A673 (cell line): ENCODE measurements at regions not wholly inside any gene's neighbourhood (a gene's known extent, or its start where the extent isn't known, plus 50 kb on each side); places are given as distances from the start of the nearest gene placed in this dataset.

Experiments used
- BruUV-seq: library from RNA; stranded (reverse); fragments of 400-500 nt; replicated peaks from 2 replicates; lab custom pipeline; 2021; lab: Mats Ljungman, UMichigan
- CTCF ChIA-PET: fragments of 300-600 bp; sonication (Branson Sonifier 250); formaldehyde crosslinking; loops from one replicate; lab custom pipeline; 2022; ENCODE audit warnings: antibody characterized with exemption; lab: Charles Lee
- POLR2A ChIA-PET: fragments of 300-600 bp; sonication (Branson Sonifier 250); formaldehyde crosslinking; loops from one replicate; lab custom pipeline; 2022; ENCODE audit warnings: antibody characterized with exemption; ENCODE audit not compliant: low non-redundant PET; lab: Charles Lee
- DNase-seq: peaks from one replicate; pipeline ENCODE4 v3.0.0-alpha.2; 2015; ENCODE audit warnings: low spot score
- H3K27ac ChIP-seq: fragments of 200-600 bp; sonication (generic); 2 replicates; pipeline ENCODE4 v1.5.1; 2016; ENCODE audit warnings: mixed run types, low read depth, mild to moderate bottlenecking, mixed read lengths, antibody characterized with exemption, low read length; ENCODE audit not compliant: poor library complexity, severe bottlenecking
- H3K27me3 ChIP-seq: fragments of 200-600 bp; sonication (generic); replicated peaks from 2 replicates; pipeline ENCODE4 v1.6.1; 2017; ENCODE audit warnings: mixed run types, low read depth, mild to moderate bottlenecking, mixed read lengths, antibody characterized with exemption, low read length; ENCODE audit not compliant: insufficient read depth, poor library complexity
- H3K36me3 ChIP-seq: fragments of 200-600 bp; sonication (generic); 2 replicates; pipeline ENCODE4 v1.6.1; 2016; ENCODE audit warnings: mixed run types, mild to moderate bottlenecking, mixed read lengths, antibody characterized with exemption, low read length; ENCODE audit not compliant: insufficient read depth, poor library complexity, severe bottlenecking
- H3K4me1 ChIP-seq: fragments of 200-600 bp; sonication (generic); 2 replicates; pipeline ENCODE4 v1.6.1; 2017; ENCODE audit warnings: mixed run types, mild to moderate bottlenecking, mixed read lengths, antibody characterized with exemption, low read length; ENCODE audit not compliant: insufficient read depth, poor library complexity, severe bottlenecking
- H3K4me3 ChIP-seq: fragments of 200-600 bp; sonication (generic); 2 replicates; pipeline ENCODE4 v1.5.1; 2016; ENCODE audit warnings: low read depth, mixed run types, mild to moderate bottlenecking, mixed read lengths, low read length; ENCODE audit not compliant: poor library complexity, severe bottlenecking
- H3K9me3 ChIP-seq: fragments of 200-600 bp; sonication (generic); 2 replicates; pipeline ENCODE4 v1.6.1; 2016; ENCODE audit warnings: mixed run types, low read depth, mild to moderate bottlenecking, mixed read lengths, antibody characterized with exemption, low read length; ENCODE audit not compliant: poor library complexity, severe bottlenecking
- EZH2 ChIP-seq: fragments of 200-600 bp; sonication (generic); IDR thresholded peaks from 2 replicates; pipeline ENCODE4 v1.6.1; 2017; ENCODE audit warnings: borderline replicate concordance, low read depth, mild to moderate bottlenecking, mixed read lengths, antibody characterized with exemption, low read length; ENCODE audit not compliant: poor library complexity, severe bottlenecking
- intact Hi-C: fragments of 100-400 bp; cut with micrococcal nuclease; formaldehyde crosslinking; loops from one replicate; pipeline ENCODE4 v1.10.0; 2022; ENCODE audit not compliant: unreplicated experiment
- TF ChIP-seq, protein P1 (sequence below): fragments of 300-800, 200-600 bp; sonication (generic); conservative IDR thresholded peaks from 2 replicates; pipeline ENCODE4 v1.5.1; 2017; ENCODE audit warnings: low read depth, mild to moderate bottlenecking, antibody characterized with exemption, low read length, moderate library complexity, mixed read lengths

DNA sequence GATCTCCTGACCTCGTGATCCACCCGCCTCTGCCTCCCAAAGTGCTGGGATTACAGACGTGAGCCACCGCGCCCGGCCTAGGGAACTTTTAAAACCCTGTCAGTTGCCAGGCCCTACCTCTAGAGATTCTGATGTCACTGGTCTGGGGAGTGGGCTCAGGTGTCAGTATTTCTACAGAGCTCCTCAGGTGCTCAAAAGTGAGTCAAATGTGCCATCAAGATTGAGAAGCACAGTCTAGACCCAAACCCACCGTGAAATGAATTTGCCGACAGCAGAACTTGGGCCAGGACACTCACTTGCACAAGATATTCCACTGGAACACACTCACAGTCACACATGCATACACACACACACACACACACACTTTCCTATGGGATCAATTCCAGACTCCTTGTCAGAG lies 215.5 kb downstream of the RRAGC start:
- Histone ChIP-seq H3K4me3 (no peak overlapping the region), H3K27ac (no peak overlapping the region), H3K27me3 (no peaks in the 10 kb centered on the region), H3K36me3 (no peaks in the 10 kb centered on the region), H3K9me3 (no peaks in the 10 kb centered on the region), H3K4me1 (no peaks in the 10 kb centered on the region)
- no peak for TF ChIP-seq EZH2
- TF ChIP-seq, protein P1, sequence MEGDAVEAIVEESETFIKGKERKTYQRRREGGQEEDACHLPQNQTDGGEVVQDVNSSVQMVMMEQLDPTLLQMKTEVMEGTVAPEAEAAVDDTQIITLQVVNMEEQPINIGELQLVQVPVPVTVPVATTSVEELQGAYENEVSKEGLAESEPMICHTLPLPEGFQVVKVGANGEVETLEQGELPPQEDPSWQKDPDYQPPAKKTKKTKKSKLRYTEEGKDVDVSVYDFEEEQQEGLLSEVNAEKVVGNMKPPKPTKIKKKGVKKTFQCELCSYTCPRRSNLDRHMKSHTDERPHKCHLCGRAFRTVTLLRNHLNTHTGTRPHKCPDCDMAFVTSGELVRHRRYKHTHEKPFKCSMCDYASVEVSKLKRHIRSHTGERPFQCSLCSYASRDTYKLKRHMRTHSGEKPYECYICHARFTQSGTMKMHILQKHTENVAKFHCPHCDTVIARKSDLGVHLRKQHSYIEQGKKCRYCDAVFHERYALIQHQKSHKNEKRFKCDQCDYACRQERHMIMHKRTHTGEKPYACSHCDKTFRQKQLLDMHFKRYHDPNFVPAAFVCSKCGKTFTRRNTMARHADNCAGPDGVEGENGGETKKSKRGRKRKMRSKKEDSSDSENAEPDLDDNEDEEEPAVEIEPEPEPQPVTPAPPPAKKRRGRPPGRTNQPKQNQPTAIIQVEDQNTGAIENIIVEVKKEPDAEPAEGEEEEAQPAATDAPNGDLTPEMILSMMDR = no peak
- intact Hi-C loops = no loop called here
- DNase-seq = no peak
- no TSS peak for BruUV-seq
- ChIA-PET CTCF (no interaction called here), POLR2A (no interaction called here)

DNA sequence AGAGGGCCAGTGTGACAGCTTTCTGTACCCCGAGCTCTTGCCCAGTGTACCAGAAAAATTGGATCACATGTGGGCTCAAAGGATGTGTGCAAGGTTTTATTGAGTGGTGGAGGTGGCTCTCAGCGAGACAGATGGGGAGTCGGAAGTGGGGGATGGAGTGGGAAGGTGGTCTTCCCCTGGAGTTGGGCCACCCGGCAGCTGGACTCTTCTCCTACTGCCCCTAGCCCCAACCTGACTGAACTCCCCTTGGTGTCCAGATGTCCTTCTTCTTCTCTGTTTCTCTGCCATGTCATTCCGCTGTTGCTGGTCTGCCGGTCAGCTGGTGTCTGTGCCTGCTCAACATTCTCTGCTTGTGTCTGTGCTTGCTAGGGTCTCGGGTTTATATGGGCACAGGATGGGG lies 217.9 kb downstream of the RRAGC start:
- Histone ChIP-seq H3K4me1 (no peaks in the 10 kb centered on the region), H3K9me3 (no peaks in the 10 kb centered on the region), H3K36me3 (no peaks in the 10 kb centered on the region), H3K4me3 (no peak overlapping the region), H3K27me3 (no peaks in the 10 kb centered on the region), H3K27ac (no peak overlapping the region)
- no TSS peak for BruUV-seq
- intact Hi-C loops = no loop called here
- ChIA-PET POLR2A (no interaction called here), CTCF (no interaction called here)
- DNase-seq = no peak
- TF ChIP-seq, protein P1 = no peak
- TF ChIP-seq EZH2 = no peak

DNA sequence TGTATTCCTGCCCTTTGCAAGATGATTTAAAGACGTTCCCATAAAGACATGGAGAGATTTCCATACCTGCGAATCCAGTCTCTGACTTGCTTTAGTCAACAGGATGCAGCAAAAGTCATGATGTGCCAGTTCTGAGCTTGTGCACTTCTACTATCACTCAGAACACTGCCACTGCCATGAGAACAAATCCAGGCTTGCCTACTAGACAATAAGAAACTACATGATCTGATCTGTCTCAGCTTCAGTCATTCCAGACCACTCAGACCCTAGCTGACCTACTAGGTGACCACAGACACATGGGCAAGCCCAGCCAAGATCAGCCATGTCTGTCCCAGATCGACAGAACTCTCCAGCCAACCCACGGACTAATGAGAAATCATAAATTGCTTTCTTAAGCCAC lies 219.2 kb downstream of the RRAGC start:
- TF ChIP-seq EZH2 = no peak
- TF ChIP-seq, protein P1 = no peak
- intact Hi-C loops = no loop called here
- H3K4me1 ChIP-seq = no peaks in the 10 kb centered on the region
- H3K9me3 ChIP-seq = no peaks in the 10 kb centered on the region
- BruUV-seq = no TSS peak
- CTCF ChIA-PET = no interaction called here
- POLR2A ChIA-PET = no interaction called here
- no peak overlapping the region for H3K27ac ChIP-seq
- H3K36me3 ChIP-seq = no peaks in the 10 kb centered on the region
- H3K27me3 ChIP-seq = no peaks in the 10 kb centered on the region
- no peak for DNase-seq
- H3K4me3 ChIP-seq = no peak overlapping the region
